D341Med (cell line): ENCODE measurements at regions not wholly inside any gene's neighbourhood (a gene's known extent, or its start where the extent isn't known, plus 50 kb on each side); places are given as distances from the start of the nearest gene placed in this dataset.

Experiments
- DNase-seq: peaks from one replicate; pipeline ENCODE4 v3.0.0; 2012; ENCODE audit warnings: low spot score

DNA sequence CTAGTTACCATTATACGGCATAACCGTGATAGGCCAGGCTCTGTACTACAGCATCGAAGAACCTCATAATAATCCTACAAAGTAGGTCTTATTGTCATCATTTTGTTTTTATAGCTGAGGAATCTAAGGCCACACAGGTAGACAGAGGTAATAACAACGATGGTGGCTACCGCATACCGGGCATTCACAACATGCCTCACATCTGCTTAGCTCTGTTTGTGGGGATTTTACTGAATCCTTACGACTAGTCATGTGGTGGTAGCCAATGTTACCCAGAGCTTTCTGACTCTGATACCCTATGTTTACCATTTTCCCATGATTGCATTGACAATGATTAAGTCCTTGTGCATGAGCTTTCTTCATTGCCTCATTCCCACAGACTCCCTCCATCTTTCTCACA is 269.4 kb downstream of the TCF7L2 start:
- DNase-seq, result no peak

DNA sequence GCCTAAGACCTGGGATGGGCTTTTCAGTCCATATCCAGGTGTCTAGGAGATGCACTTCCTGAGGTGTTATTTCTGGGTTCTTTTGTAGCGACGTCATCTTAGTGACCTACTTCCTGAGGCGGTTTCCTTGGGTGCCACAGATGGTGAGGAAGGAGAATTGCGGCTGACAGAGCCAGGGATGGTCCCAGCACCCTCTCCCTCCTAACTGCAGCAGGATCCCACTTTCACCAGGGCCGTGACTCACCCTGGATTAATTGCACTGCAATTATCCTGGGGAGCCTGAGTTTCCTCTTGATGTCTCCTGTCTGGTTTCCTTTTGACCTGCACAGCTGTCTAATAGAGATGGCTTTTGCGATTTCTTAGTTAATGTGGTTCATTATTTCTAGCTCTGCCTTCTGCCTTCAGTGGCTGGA is 271.7 kb downstream of the TCF7L2 start:
- DNase-seq, result no peak

- no peak for DNase-seq
Measured at GRCh38 chr10:113222207-113222606, 272.2 kb downstream of the TCF7L2 start.

- no peak for DNase-seq
Measured at GRCh38 chr10:113225364-113225763, 275.3 kb downstream of the TCF7L2 start.

DNA sequence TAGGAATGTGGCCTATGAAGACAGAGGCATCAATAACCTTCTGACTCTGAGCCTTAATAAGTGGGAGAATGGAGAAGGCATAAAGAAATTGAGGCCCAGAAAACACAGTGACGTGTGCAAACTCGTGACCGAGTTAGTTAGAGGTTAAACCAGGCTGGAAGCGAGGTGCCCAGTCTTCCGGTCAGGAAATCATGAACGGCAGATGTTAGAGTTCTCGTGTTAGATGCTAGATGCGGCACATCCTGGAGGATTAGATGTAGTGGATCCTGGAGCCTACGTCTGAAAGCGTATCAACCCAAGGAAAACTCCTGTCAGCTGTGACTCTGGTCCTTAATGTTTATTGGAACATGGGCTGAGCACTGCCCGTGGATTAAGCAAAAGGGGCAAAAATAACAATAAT is 275.9 kb downstream of the TCF7L2 start:
- no peak for DNase-seq

DNA sequence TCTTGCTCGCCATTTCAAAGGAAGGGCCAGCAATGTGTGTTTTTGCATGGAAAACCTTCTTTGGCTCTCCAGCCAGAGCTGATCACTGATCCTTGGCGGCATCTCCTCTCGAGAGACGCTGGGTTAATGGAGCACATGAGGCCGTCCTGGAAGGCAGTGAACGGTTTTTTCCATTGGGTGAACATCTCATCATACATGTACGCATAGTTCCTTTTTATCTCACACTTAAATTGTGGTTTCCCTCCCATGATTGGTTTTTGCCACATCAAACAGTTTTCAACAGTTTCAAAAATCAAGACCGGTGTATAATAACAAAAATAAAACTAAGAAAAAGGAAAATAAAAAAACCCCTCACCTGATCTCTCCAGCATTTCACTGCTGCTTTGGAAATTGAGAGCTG is 276.4 kb downstream of the TCF7L2 start:
- no peak for DNase-seq

DNA sequence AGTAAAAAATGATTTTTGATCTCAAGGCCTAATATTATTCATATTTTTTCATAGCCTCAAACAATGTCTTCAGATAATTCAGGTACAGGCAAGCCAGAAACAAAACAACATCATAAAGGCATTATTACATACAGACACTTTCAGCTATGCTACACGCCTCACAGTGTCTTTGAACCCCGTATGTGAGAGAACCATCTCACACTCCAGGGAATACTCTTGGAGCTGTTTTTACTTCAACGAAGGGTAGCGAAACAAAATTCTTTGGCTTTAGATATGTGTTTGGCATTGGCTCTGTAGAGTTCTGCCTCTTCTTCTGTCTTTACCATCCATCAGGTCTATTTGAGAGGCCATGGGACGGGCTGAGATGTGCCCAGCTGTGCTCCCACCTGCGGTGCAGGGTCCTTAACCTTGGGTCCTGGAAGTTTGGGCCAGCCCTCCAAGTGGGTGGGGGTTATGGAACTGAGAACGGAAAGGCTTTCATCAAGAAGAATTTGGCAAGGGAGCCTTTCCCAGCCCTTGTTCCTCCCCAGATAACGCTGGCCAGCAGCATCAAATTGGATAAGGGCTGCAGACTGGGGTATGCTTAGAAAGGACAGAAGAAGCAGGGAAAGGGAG is 276.9 kb downstream of the TCF7L2 start:
- no peak for DNase-seq

GRCh38 chr10:113228530-113228929 is 278.5 kb downstream of the TCF7L2 start:
- no peak for DNase-seq

- no peak for DNase-seq
Measured at GRCh38 chr10:113230011-113230610, 280.1 kb downstream of the TCF7L2 start.

GRCh38 chr10:113232928-113233511 is 283.0 kb downstream of the TCF7L2 start:
- DNase-seq, result no peak

DNA sequence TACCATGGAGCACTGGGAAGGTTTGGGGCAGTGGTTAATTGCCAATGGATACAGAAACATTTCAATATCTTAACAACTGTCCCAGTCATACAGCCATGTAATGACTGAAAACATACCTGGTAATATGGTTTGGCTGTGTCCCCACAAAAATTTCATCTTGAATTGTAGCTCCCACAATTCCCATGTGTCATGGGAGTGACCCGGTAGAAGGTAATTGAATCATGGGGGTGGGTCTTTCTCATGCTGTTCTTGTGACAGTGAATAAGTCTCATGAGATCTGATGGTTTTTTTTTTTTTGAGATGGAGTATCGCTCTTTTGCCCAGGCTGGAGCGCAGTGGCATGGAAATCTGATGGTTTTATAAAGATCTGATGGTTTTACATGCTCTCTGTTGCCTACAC is 284.4 kb downstream of the TCF7L2 start:
- DNase-seq, result no peak

GRCh38 chr10:113235508-113235907 is 285.5 kb downstream of the TCF7L2 start:
- no peak for DNase-seq

DNA sequence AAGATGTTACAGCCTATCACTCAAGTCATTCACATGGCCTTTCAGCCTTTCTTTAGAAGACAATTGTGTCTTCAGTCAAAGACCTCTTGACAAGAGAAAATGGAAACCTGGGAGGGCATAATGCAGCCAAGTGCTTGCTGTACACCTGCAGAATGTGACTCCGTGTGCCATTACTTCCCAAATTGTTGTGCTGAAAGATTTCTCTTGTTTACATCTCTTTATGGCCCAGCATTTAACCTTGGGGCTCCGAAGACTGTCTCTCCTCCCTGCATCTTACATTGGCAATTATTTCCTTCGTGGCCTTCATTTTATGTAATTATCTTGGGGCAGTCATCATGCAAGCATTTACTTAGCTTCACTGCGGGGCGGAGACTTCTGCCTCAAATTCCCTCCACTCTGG is 287.0 kb downstream of the TCF7L2 start:
- DNase-seq, result no peak

DNA sequence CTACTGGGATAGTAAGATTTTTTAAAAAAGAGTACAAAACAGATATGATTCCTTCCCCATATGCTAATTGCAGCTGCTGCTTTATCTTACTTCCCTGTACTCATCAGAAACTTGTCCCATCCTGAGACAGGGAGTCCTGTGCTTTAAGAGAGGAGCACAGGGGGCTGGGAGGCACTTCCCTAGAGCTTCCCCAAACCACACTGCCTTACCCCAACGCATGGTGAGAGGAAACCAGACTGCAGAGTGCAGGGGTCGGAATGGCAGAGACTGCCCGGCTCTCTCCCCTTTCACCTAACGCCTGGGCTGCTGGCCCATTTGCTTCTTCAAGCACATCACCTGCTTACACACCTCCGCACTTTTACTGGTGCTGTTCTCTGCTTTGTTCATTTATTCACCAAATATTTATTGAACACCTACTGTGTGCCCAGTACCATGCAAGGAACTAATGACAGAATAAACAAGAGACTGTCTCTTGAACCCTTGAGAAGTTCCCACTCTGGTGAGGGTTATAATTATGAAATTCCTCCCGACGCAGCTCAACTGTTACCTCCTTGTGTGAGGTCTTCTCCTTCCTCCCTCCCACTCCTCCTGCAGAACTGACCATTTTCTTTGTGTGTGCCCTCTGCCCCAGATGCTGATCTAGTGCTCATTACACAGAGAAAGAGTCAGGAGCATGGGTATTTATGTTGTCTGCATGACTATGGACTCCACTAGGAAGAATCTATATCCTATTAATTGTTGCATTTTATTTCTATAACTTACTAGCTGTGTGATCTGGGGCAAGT is 289.7 kb downstream of the TCF7L2 start:
- DNase-seq, result no peak

DNA sequence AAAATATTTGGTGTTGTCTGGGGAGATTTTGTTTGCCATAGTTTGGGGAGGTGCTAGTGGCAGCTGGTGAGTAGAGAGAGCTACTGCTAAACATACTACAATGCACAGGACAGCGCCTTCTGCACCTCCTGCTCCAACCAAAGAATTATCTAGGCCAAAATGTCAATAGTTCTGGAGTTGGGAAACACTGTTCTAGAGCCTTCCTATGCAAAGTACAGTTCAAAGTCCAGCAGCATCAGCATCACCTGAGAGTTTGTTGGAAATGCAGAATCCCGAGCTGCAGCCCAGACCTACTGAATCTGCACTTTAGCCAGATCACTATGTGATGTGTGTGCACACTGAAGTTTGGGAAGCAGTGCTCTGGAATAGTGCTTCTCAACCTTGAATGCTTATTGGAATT is 290.7 kb downstream of the TCF7L2 start:
- DNase-seq, result no peak

- no peak for DNase-seq
Measured at GRCh38 chr10:113241599-113242360, 291.7 kb downstream of the TCF7L2 start.

DNA sequence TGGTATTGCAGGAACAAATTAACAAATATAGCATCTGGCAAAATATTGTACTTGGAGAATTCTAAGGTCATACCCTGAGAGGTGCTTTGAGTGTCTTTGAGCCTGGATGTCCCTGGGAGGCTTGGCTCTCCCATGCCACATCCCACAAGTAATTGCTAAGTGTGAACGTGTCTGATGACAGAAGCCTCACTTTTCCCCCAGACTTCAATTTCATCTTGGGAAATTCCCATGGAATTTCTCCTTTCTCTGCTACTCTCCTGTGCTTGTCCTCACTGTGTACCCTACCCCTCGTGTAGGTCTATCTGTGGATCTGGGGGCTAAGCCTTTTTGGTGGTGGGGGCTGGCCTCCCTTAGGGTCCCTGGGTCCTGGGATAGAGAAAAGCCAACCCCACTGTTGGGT is 293.3 kb downstream of the TCF7L2 start:
- DNase-seq, result no peak

GRCh38 chr10:113244750-113245149 is 294.7 kb downstream of the TCF7L2 start:
- DNase-seq, result no peak

- no peak for DNase-seq
Measured at GRCh38 chr10:113245286-113245685, 295.2 kb downstream of the TCF7L2 start.

DNA sequence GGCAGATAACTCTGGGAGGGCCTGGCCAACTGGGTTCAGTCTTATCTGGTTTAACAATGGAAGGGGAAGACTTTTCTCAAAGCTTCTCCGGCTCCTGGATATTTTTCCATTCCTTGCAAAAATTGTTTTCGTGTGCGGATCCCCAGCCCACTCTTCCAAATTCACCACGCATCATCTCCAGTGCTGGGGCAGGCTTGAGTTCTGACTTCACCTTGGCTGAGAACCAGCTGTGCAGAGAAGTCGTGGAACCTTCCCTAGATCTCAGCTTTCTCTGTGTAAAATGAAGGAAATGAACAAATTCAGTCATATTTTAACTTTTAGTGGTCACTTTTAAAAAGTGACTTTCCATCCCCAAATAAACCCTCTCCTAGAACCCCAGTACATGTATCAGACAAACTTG is 297.0 kb downstream of the TCF7L2 start:
- DNase-seq, result no peak

DNA sequence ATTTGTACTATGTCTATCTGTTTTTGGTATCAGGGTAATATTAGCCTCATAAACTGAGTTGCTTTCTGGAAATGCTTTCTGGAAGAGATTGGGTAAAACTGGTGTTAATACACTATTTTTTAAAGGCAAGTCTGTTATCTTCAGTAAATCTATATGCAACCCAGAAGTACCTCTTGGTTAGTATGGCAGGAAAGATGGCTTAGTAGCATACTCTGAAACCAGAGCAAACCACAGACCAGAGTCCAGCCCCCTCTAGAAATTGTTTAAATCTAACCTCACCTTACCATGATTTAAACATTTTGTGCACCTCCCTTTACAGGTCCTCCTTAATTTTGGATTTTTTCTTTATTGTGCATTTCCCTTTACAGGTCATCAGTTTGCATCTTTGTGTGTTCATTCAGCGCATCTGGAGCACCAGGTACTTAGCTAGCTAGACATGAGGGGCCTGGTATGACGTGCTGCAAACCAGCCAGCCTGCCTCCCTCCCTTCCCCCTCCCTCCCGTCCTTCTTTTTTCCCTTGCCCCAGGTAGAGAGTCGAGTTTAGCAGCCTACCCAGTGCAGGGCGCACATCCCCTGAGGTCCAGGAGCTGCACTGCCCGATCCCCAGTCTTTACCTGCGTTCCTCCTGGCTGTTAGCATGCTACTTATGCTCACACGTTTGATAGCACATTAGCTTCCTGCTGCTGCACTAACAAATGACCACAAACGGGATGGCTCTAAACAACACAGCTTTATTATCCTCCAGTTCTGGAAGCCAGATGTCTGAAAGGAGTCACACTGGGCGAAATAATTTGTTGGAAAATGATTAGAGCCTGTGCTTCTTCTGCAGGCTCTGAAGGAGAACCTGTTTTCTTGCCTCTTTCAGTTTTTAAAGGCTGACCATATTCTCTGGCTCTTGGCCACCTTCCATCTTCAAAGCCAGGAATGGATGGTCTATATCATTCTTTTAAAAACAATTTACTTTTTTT is 299.9 kb upstream of the HABP2 start:
- DNase-seq, result no peak
